SHP77 treated with DMSO at 0.1 percent for 48 hours (cell line): ENCODE measurements at regions not wholly inside any gene's neighbourhood (a gene's known extent, or its start where the extent isn't known, plus 50 kb on each side); places are given as distances from the start of the nearest gene placed in this dataset.

ENCODE experiments used
- DNase-seq: peaks from one replicate; lab custom pipeline; 2025; lab: John Stamatoyannopoulos, UW

DNA sequence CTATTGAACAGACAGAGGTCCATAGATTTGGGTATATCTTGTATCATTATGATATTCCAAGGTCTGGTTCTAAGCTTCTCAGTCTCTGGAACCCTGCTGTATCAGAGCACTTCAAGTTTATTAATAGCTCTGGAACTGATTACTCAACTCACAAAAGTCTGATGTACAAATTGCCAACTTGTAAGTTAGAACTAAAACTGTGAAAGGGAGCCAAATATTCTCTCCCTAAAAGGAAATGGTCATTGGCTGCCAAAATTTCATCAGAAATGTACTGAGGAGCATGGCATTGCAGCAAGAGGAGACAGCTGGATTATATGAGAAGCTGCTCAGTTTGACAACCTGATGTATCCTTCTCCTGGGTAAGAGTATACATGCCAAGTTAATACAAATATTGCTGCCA is 828.8 kb upstream of the SEL1L start:
- no peak for DNase-seq

DNA sequence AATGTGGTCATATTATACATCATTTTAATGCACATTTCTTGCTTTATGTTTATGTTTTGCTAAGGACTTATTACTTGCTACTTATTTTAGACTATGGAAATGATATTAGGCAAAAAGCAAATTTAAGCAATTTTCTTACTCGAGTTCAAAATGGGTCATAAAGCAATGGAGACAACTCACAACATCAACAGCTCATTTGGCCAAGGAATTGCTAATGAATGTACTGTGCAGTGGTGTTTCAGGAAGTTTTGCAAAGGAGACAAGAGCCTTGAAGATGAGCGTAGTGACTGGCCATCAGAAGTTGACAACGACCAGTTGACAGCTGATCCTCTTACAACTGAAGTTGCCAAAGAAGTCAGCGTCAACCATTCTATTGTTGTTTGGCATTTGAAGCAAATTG is 831.8 kb upstream of the SEL1L start:
- no peak for DNase-seq

DNA sequence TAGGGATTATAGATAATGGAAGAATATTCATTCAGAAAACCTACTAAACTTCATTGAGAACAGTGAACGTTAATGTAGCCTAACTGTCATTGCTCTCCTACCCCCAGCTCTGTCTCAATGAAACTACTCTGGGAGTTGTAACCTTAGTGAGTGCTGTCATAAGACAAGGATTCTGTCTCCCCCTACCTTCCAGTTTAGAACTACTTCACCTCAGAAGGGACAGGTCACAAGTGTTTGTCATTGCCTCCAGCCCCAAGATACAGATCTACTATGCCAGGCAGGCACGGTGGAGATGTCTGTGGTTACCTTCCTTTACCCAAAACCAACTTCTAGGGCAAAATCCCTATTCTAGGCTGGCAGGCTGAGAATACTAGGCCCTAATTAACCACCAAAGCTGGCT is 833.1 kb upstream of the SEL1L start:
- no peak for DNase-seq

DNA sequence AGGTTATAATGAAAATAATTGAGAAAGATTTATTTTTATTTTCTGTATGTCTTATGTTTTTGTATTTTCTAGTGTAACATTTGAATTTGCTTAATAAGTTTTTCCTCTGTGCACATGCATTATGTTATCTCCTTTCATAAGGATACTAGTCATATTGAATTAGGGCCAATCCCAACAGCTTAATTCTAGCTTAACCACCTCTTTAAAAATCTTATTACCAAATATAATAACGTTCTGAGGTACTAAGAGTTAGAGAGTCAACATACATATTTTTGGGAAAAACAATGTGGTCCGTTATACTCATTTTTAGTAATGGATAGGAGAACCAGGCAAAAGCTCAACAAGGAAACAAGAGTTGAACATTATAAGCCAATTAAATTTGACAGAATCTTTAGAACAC is 845.6 kb upstream of the SEL1L start:
- no peak for DNase-seq

DNA sequence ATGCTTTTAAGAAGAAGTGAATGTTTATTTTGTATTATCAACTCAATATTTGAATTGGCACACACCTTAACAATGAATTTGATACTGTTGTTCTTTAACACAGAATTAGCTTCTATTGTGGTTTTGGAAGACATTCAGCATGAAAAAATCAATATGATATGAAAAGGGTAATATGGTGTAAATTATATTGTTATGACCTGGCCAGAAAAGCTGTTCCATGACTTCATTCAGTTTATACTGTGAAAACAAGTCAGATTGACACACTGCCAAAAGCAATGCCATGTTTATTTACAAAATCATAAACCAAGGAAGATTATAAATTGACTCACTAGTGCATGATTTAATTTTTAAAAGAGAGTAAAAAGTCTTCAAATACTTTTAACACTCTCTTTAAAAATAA is 851.4 kb upstream of the SEL1L start:
- DNase-seq = peak; percentile 87

DNA sequence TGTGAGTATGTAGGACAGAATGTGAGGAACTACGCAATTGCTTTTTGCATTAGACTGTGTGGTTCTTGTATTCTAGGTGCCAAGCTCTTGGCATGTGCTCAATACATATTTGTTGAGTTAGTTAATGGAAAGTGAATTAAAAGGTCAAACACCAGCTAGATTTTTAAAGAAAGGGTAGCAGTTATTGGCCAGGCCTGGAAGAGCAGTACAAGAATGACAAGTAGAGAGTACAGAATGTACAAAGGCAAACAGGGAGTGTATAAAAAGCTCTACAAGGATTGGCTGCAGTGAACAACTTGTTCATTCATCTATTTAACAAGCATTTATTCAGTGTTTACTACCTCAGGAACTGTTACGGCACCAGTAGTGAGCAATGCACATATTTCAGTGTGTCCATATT is 854.0 kb upstream of the SEL1L start:
- no peak for DNase-seq

DNA sequence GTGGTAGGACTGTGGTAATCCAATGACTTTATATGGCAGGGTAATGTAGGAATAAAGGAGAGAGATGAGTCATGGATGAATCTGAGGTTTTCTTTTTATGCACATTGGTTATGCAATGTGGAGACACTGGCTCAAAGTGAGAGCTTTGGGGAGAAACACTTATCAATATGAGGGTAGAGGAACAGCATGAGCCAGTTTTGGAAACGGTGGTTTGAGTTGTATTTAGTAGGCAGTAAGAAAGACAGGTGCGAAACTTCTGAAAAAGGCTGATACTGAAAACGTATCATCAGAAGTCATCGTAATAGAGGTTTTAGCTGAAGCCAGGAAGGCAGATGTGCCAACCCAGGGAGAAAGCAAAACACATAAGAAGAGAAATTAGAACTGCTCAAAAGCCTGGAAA is 854.8 kb upstream of the SEL1L start:
- no peak for DNase-seq

DNA sequence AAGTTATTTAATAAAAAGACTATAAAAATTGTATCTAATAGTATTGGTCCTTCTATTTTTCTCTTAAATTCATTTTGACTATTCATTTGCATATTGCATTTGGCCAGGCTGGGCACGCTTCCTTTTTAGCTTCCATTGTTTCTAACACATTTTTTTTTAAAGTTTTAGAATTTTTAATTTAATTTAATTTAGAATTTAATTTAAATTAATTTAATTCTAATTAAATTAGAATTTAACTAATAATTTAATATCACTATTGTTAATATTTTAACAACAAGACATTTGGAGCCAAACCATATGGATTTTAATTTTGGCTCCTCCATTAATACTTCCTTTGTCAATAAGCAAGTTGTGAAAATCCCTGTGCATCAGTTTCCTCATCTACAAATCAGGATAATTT is 856.9 kb upstream of the SEL1L start:
- DNase-seq = no peak

DNA sequence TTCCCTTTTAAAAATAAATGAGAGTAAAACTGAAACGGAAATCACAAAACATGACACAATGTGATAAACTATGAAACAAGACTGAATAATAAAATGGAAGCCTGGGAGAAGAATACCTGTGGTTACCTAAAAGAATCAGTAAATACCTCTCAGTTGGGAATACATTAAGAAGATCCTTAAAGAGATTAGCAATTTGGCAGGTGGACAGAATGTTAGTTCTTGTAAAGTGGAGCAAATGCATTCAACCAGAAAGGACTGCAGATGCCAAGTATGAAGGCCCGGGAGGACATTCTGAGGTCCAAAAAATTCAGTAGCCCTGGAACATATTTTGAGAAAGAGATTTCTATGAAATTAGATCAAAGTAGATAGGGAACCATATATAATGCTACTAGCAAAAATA is 861.3 kb upstream of the SEL1L start:
- no peak for DNase-seq

DNA sequence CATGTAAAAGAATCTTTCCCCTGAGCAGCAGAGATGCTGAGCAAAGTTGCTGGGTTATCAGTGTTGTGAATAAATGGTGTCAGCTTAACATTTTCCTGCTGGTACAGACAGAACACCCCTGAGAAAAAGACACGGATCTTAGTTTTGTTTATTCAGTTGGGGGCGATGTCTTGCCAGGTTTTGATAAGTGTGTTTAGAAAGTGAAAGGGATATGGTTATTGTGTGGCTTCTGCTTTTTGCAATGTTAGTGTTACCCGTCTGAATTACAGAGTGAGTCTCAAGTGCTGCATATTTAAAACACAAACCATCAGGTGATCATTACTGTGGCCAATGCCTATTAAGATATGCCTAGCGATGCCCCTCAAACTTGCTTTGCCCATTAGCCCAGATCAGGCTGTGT is 864.6 kb upstream of the SEL1L start:
- no peak for DNase-seq

DNA sequence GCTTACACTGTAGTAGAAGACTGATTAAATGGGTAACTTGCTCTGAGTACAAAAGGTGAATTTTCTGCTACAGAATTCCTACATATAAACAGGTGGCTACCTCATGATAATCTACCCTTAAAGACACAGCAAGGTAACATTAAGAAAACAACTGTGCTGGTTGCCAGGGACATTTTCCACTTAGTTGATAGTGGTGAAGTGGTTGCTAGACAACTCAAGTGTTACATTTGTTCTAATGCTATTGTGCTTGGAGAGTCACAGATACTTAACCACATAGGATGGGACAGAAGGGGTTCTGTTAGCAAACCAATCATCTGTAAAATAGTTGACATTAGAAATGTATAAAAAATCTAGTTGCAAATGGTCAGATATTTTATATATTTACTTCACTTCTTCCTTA is 870.3 kb upstream of the SEL1L start:
- DNase-seq = no peak

DNA sequence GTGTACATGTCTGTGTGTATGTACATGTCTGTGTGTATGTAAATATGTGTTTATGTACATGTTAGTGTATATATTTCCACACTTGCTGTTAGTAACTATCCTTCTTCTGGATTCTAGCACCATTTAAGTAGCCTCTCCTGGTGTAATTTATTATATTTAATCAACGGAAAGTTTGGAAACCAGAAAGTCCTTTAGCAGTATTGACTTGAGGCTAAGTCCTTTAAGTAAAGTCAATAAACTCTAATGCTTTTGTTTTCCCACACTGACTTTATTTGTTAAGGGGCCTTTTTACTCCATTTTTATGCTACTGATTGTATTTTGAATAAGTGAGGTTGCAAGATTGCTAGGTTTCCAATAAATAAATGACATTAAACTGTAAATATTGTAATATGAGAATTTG is 876.4 kb upstream of the SEL1L start:
- DNase-seq = no peak

DNA sequence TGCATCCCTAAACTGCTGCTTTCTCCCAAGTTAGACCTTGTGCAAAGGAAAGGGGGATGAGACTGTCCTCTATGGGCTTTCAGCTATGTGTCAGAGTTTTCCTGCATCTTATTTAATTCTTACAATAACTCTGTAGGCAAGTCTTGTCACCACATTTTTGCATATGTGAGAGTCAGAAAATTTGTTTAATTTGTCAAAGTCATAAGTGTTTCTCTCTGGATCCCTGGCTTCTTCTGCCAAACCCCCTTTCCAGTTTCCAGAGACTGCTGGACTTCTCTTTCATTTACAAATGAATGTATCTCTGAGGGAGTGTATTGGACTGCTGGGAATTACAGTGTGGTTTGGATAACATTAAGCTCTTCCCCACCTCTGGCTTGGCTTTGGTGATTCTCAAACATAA is 877.6 kb upstream of the SEL1L start:
- no peak for DNase-seq

DNA sequence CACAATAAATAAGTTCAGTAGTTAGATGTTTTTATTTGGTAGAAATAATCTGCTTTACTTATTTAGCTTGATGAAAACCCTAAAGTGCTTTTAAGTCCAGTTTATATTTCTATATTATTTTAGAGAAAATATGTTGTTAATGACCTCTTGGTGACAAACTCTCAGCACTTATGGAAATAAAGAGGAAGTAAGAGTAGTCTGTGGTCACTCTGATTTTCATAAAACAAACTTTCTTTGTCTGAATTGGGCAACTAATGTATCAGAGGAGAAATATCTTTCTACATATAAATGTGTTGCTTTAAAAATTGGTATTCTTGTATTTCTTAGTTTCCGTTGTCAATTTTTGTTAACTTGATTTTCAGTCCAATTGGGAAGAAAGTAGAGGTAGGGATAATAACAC is 878.9 kb upstream of the SEL1L start:
- DNase-seq = no peak

DNA sequence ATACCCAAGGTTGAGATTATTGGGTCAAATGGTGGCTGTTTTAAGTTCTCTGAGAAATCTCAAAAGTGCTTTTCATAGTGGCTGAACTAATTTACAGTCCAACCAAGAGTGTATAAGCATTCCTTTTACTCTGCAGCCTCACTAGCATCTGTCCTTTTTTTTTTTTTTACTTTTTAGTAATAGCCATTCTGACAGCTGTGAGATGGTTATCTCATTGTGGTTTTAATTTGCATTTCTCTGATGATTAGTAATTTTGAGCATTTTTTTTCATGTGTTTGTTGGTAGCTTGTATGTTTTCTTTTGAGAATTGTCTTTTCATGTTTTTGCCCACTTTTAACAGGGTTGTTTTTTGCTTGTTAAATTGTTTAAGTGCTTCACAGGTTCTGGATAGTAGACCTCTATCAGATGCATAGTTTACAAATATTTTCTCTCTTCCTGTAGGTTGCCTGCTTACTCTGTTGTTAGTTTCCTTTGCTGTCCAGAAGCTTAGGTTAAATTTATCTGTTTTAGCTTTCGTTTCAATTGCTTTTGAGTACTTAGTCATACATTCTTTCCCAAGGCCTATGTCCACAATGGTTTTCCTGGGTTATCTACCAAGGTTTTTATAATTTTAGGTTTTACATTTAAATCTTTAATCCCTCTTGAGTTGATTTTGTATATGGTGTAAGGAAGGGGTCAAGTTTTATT is 881.3 kb upstream of the SEL1L start:
- no peak for DNase-seq

DNA sequence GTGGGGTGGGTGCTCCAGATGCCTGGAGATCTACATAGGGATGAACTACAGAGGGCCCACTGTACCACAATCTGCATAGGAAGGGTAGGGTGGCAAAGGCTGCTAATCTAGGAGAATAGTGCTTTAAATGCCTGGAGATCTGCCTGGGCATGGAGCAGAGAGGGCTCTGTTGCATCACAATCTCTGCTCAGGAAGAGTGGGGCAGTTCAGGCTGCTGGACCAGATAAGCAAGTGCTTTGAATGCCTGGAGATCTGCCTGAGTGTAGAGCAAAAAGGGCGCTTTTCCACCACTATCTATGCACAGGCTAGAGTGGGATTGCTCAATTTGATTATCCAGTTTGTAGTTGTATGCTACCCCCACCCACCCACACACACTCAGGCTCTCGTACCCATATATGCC is 886.3 kb upstream of the SEL1L start:
- no peak for DNase-seq

DNA sequence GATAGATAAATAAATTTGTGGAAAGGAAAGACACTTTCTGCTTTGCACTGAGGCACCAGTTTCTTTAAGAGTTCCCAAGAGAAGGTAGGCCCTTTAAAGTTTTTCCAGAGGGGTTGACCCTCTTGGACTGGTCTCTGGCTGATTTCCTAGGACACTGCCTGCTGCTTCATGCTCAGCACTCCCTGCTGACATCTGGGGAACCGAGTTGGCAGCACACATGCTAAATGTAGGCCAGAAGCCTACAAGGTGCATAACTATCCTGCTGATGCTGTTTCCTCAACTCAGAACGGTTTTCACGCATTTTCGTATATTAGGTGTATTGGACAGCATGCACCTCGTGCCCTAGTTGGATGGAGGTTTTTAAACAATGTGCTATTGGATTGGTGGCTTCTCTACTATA is 887.2 kb upstream of the SEL1L start:
- DNase-seq = no peak

DNA sequence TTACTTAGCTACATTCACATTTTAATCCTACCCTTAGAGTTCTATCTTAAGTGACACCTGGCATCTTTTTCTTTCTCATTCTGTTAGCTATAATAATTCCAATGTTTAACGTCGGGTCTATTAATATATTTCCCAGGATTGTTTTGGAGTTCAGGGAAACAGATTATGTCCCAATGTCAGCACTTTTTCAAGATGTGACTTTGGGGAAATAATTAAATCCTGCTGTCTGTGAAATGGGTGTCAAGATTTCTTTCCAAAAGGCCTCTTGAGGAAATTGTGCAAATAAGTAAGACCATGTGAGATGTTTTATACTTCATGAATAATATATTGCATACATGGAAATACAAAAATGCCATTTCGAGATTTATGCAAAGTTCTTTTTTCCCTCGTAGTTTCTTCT is 887.6 kb upstream of the SEL1L start:
- no peak for DNase-seq

DNA sequence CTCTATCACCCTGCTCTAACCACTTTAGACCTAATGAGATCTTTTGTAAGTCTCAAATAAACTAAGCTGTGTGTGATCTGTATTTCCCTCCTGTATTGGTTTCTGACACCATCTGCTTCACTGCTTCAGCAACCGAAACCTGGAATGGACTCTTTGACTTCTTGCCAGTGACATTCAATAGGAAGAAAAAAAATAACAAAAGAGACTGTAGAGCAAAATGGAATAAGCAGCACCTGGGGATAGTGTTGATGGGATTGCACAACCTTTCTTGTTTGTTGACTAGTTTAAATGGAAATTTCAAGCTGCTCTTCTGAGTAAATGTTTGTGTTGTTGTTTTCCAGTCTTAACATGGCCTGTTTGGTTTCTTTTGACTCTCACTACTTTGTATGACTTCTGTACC is 888.6 kb upstream of the SEL1L start:
- no peak for DNase-seq

DNA sequence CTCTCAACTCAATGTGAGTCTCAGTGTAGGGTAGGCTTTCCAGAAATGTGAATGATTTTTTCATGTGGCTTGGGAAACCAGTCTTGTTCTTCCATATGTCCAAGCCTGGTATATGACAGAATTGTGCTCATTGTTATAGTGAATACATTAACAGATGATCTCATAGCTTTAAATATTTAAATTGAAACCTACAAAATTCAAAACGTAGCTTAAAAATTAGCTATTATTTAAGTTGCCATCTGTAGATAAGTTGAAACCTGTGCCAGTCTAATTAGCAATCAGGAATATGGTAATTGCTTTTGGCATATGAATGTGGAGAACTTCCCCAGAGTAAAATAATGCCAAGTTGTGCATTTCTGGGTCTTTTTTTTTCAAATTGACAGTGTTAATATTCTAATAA is 891.6 kb upstream of the SEL1L start:
- no peak for DNase-seq

DNA sequence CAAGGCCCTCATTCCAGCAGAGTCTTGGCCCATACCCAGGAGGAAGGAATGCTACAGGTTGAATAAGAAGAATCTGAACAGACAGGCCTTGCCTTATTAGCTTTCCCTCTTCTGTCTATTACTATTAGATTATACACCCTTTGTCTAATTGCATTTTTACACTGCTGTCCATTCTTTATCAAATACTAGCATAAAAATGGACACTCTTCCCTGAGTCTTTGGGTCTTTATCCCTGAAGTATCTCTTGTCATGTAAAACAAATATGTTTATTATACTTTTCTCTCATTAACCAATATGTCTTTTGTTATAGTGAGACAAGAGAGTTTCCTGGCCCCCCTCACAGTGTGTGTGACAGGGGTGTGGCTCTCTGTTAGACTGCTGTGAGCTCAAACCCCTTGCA is 897.4 kb upstream of the SEL1L start:
- DNase-seq = no peak

DNA sequence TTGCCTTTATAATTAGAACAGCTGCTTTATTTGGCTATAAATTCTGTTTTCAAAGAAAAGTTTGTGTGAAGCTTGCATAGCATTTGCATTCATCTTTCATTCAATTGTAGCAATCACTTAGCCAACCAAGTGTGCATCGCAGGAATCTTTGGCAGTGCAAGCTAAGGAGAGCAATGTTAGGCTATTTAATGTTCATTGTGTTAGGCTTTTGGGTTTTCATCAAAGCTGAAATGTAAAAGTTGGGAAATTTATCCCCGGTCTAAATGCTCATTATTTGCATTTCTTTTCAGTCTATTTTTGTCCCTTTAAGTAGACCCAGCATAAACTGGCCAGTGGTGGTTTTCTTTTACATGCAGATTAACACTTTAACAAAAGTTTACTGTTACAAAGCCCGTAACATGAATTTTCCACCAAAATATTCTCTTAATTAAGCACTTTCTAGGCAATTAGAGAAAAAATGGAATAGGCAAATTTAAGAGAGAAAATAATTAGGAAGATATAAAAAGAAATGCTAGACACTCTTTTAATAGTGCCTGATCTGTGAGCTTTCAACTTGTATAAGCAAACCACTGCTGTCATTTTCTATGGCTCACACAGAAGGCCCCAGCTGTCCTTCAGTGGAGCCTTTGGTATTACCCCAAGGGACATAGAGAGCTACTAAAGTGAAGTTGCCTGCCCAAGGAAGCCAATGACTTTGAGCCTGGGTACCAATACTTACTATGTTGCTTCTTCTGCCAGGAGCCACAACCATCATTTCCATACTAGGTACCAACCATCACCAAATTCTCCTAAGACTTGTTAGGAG is 898.9 kb upstream of the SEL1L start:
- no peak for DNase-seq

DNA sequence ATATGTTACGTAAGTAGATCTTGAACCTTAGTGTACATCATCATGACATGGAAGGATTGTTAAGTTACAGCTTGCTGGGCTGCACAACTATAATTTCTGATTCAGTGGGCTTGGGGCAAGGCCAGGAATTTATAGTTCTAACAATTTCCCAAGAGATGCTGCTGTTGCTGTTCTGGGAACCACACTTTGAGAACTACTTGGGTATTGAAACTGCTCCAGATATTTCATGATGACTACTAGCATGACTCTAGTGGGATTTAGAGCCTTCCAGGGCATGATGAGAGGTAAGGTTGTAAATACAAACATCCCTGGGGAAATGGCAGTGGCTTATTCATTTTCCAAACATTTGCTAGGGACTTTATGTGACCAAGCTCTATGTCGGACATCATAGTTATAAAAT is 904.8 kb upstream of the SEL1L start:
- DNase-seq = no peak

DNA sequence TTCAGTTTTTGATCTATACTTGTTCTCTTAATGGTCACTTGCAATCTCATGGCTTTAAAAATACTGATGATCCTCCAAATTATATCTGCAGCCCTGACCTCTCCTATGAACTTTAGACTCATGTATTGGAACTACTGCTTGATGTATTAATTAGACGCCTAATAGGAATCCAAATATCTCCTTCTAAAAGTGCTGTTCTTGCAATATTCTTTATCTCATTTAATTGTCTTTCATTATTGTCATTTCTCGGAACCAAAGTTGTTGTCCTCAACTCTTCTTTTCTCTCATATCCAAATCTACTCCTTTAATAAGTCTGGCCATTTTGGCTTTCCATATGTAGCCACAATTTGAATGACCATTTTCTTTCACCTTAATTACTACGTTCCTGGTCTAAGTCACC is 907.6 kb upstream of the SEL1L start:
- no peak for DNase-seq
